ENCODE measurements at regions not wholly inside any gene's neighbourhood (a gene's known extent, or its start where the extent isn't known, plus 50 kb on each side); places are given as distances from the start of the nearest gene placed in this dataset.
"Not testable (repeated sequence)": the region's sequence is repeated elsewhere in the genome, so short reads cannot be mapped to it uniquely, and the experiment has no call there.

DNA sequence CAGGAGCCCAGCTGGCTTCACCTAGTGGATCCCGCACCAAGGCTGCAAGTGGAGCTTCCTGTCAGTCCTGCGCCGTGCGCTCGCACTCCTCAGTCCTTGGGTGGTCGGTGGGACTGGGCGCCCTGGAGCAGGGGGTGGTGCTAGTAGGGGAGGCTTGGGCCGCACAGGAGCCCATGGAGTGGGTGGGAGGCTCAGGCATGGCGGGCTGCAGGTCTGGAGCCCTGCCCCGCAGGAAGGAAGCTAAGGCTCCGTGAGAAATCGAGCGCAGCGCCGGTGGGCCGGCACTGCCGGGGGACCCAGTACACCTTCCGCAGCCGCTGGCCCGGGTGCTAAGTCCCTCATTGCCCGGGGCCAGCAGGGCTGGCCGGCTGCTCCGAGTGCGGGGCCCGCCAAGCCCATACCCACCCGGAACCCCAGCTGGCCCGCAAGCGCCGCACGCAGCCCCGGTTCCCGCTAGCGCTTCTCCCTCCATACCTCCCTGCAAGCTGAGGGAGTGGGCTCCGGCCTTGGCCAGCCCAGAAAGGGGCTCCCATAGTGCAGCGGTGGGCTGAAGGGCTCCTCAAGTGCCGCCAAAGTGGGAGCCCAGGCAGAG is 1425.2 kb upstream of the PRMT6 start:
- H2AK5ac ChIP-seq (ENCODE audit: low read depth, low read length); H4K8ac ChIP-seq (ENCODE audit: low read depth, low read length); H2BK120ac ChIP-seq (ENCODE audit: low read depth, low read length); H3K14ac ChIP-seq (ENCODE audit: low read length); H2BK5ac ChIP-seq (ENCODE audit: low read length); H3K9me3 ChIP-seq (replicated peaks in 1 of 2; ENCODE audit: control insufficient read depth in 2 of 2, insufficient read depth in 1 of 2, low read depth in 1 of 2, low read length in 2 of 2); H3K27me3 ChIP-seq (ENCODE audit: control insufficient read depth in 3 of 3, insufficient read depth in 3 of 3, low read depth in 1 of 3, low read length in 3 of 3); H3K4me2 ChIP-seq (ENCODE audit: insufficient read depth, low read length, poor library complexity, severe bottlenecking); H3K4me3 ChIP-seq (ENCODE audit: low read length in 2 of 2); H3K18ac ChIP-seq (ENCODE audit: low read length); H3K23ac ChIP-seq (ENCODE audit: low read depth, low read length, poor library complexity); H4K91ac ChIP-seq (ENCODE audit: low read depth, low read length, poor library complexity); H3K79me1 ChIP-seq (ENCODE audit: low read depth, low read length); H3K27ac ChIP-seq (replicated peaks; ENCODE audit: low read length); H3K36me3 ChIP-seq (replicated peaks in 1 of 2; ENCODE audit: control insufficient read depth in 2 of 2, insufficient read depth in 2 of 2, low read length in 2 of 2); H2BK12ac ChIP-seq (ENCODE audit: low read length); H3K9ac ChIP-seq (ENCODE audit: low read depth, low read length, poor library complexity); DNase-seq (ENCODE audit: low spot score); H3K4ac ChIP-seq (ENCODE audit: low read length); H3K4me1 ChIP-seq (ENCODE audit: control insufficient read depth in 2 of 2, insufficient read depth in 1 of 2, low read depth in 1 of 2, low read length in 2 of 2); H2AFZ ChIP-seq (ENCODE audit: low read length); H2BK15ac ChIP-seq (ENCODE audit: low read length): not testable (repeated sequence)
- no CpG with 5 or more reads among the region's 36 CpGs for WGBS, 2 donors (ENCODE audit: extremely low coverage in 2 of 2, insufficient read length in 2 of 2, insufficient replicate concordance in 1 of 2)

DNA sequence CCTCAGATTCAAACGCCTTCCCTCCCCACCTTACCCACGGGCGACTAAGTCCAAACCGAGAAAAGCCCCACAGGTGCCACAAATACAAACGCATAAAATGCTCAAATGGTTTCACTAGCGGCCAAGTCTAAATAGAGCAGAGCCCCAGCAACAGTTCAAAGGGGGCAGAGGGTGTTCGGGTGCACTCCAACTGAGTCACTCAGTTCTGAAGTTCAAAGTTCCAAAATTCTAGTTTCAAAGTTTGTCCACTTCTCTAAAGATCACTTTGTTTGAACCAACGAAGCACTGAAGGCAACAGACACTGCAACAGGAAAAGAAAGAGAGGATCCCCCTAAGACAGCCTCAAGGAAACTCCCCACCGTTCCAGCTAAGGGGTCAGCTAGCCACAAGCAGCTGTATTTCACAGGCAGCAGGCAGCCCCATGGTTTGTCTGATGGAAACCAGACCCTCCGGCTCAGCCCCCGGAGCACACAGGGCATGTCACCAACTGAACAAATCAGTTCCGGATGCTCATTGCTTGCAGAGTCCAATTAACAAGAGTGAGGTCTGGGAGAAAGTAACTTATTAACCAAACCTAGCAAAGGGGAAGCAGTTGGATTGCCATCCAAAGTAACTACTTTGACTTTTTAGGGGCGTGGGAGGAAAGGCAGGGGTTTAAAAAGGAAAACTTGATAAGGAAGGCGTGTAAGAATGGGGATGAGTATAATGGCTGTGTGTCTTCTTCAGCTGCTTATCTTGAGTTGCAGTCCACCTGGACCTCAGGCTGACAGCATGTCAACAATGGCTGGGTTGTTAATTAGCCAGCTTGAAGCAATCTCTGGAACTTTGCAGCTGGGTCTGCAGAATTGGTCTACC is 1423.9 kb upstream of the PRMT6 start:
- Histone ChIP-seq H3K4me2 (ENCODE audit: insufficient read depth, low read length, poor library complexity, severe bottlenecking) (no peak overlapping the region), H3K4me3 (ENCODE audit: low read length in 2 of 2) (no peak overlapping the region), H4K8ac (ENCODE audit: low read depth, low read length) (no peak overlapping the region), H3K27ac (replicated peaks; ENCODE audit: low read length) (no peak overlapping the region), H2BK12ac (ENCODE audit: low read length) (no peak overlapping the region), H4K91ac (ENCODE audit: low read depth, low read length, poor library complexity) (no peak overlapping the region), H2BK15ac (ENCODE audit: low read length) (no peak overlapping the region), H3K4me1 (ENCODE audit: control insufficient read depth in 2 of 2, insufficient read depth in 1 of 2, low read depth in 1 of 2, low read length in 2 of 2) (no peaks in the 10 kb centered on the region), H2AK5ac (ENCODE audit: low read depth, low read length) (no peak overlapping the region), H3K23ac (ENCODE audit: low read depth, low read length, poor library complexity) (no peak overlapping the region), H3K27me3 (ENCODE audit: control insufficient read depth in 3 of 3, insufficient read depth in 3 of 3, low read depth in 1 of 3, low read length in 3 of 3) (no peaks in the 10 kb centered on the region), H3K9me3 (replicated peaks in 1 of 2; ENCODE audit: control insufficient read depth in 2 of 2, insufficient read depth in 1 of 2, low read depth in 1 of 2, low read length in 2 of 2) (no peaks in the 10 kb centered on the region), H2BK120ac (ENCODE audit: low read depth, low read length) (no peak overlapping the region), H3K36me3 (replicated peaks in 1 of 2; ENCODE audit: control insufficient read depth in 2 of 2, insufficient read depth in 2 of 2, low read length in 2 of 2) (no peaks in the 10 kb centered on the region), H3K79me1 (ENCODE audit: low read depth, low read length) (no peaks in the 10 kb centered on the region), H2BK5ac (ENCODE audit: low read length) (no peak overlapping the region), H3K18ac (ENCODE audit: low read length) (peak overlapping the region; percentile 33), H2AFZ (ENCODE audit: low read length) (no peak overlapping the region), H3K9ac (ENCODE audit: low read depth, low read length, poor library complexity) (peak overlapping the region; percentile 3), H3K14ac (ENCODE audit: low read length) (no peak overlapping the region), H3K4ac (ENCODE audit: low read length) (no peak overlapping the region)
- no CpG with 5 or more reads among the region's 14 CpGs for WGBS, 2 donors (ENCODE audit: extremely low coverage in 2 of 2, insufficient read length in 2 of 2, insufficient replicate concordance in 1 of 2)
- no peak for DNase-seq (ENCODE audit: low spot score)

DNA sequence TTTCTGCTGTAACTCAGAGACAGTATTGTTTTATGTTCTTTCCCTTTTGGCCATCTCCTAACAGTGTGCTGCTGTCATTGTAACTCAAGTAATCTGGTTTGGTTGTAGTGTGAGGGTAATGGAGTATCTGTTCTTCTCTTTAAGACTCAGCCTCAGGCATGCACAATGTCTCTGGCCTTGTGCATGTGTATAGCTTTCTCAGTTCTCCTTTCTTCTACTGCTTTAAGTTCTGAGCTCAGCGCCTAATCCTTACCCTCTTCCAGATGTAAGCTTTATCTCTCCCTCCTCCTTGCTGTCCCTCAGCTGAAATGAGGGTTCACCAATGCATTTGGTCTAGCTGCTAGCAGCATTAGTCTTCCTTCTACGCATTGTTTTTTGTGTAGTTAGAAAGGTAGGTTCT is 1420.4 kb upstream of the PRMT6 start:
- H3K9me3 ChIP-seq (replicated peaks in 1 of 2; ENCODE audit: control insufficient read depth in 2 of 2, insufficient read depth in 1 of 2, low read depth in 1 of 2, low read length in 2 of 2): no peaks in the 10 kb centered on the region
- WGBS, 2 donors (ENCODE audit: extremely low coverage in 2 of 2, insufficient read length in 2 of 2, insufficient replicate concordance in 1 of 2): no CpG with 5 or more reads among the region's 2 CpGs

DNA sequence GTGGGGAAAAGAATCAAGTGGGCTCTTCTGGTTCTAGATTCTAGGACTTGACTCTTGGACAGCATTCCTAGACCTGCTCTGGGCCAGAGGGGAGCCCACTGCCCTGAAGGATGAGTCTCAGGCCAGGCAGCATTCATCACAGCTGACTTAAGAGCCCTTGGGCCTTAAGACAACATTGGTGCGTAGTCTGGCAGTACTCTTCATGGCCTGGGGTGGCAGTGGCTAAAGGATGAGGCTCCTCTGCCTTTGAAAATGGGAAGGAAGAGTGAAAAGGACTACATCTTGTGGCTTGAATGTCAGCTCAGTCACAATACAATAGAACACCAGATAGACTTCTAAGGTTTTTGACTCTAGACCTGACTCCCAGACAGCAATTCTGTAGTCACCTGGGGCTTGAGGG is 1415.1 kb upstream of the PRMT6 start:
- Histone ChIP-seq H3K14ac (ENCODE audit: low read length) (no peak overlapping the region), H2AK5ac (ENCODE audit: low read depth, low read length) (no peak overlapping the region), H3K27ac (replicated peaks; ENCODE audit: low read length) (no peak overlapping the region), H2BK15ac (ENCODE audit: low read length) (no peak overlapping the region), H2BK5ac (ENCODE audit: low read length) (no peak overlapping the region), H3K79me1 (ENCODE audit: low read depth, low read length) (no peaks in the 10 kb centered on the region), H2BK120ac (ENCODE audit: low read depth, low read length) (no peak overlapping the region), H3K4me3 (ENCODE audit: low read length in 2 of 2) (no peak overlapping the region), H4K8ac (ENCODE audit: low read depth, low read length) (no peak overlapping the region), H3K9ac (ENCODE audit: low read depth, low read length, poor library complexity) (no peak overlapping the region), H2AFZ (ENCODE audit: low read length) (no peak overlapping the region), H3K4me1 (ENCODE audit: control insufficient read depth in 2 of 2, insufficient read depth in 1 of 2, low read depth in 1 of 2, low read length in 2 of 2) (no peaks in the 10 kb centered on the region), H2BK12ac (ENCODE audit: low read length) (no peak overlapping the region), H3K9me3 (replicated peaks in 1 of 2; ENCODE audit: control insufficient read depth in 2 of 2, insufficient read depth in 1 of 2, low read depth in 1 of 2, low read length in 2 of 2) (no peaks in the 10 kb centered on the region), H3K23ac (ENCODE audit: low read depth, low read length, poor library complexity) (no peak overlapping the region), H4K91ac (ENCODE audit: low read depth, low read length, poor library complexity) (no peak overlapping the region), H3K27me3 (ENCODE audit: control insufficient read depth in 3 of 3, insufficient read depth in 3 of 3, low read depth in 1 of 3, low read length in 3 of 3) (no peaks in the 10 kb centered on the region), H3K4me2 (ENCODE audit: insufficient read depth, low read length, poor library complexity, severe bottlenecking) (no peak overlapping the region), H3K36me3 (replicated peaks in 1 of 2; ENCODE audit: control insufficient read depth in 2 of 2, insufficient read depth in 2 of 2, low read length in 2 of 2) (no peaks in the 10 kb centered on the region), H3K18ac (ENCODE audit: low read length) (no peak overlapping the region), H3K4ac (ENCODE audit: low read length) (no peak overlapping the region)
- DNase-seq (ENCODE audit: low spot score): no peak
- no CpG with 5 or more reads among the region's 1 CpG for WGBS, 2 donors (ENCODE audit: extremely low coverage in 2 of 2, insufficient read length in 2 of 2, insufficient replicate concordance in 1 of 2)

More for the DNA sequence above, 1420.4 kb upstream of the PRMT6 start:
- no peak overlapping the region for H2BK120ac ChIP-seq (ENCODE audit: low read depth, low read length)
- H3K27ac ChIP-seq (replicated peaks; ENCODE audit: low read length): no peak overlapping the region
- no peak overlapping the region for H3K14ac ChIP-seq (ENCODE audit: low read length)
- H3K4me2 ChIP-seq (ENCODE audit: insufficient read depth, low read length, poor library complexity, severe bottlenecking): no peak overlapping the region
- no peak overlapping the region for H3K4ac ChIP-seq (ENCODE audit: low read length)
- no peak overlapping the region for H2BK12ac ChIP-seq (ENCODE audit: low read length)
- no peak overlapping the region for H2BK5ac ChIP-seq (ENCODE audit: low read length)
- H3K23ac ChIP-seq (ENCODE audit: low read depth, low read length, poor library complexity): no peak overlapping the region
- no peak overlapping the region for H3K18ac ChIP-seq (ENCODE audit: low read length)
- H4K8ac ChIP-seq (ENCODE audit: low read depth, low read length): no peak overlapping the region
- H3K4me1 ChIP-seq (ENCODE audit: control insufficient read depth in 2 of 2, insufficient read depth in 1 of 2, low read depth in 1 of 2, low read length in 2 of 2): no peaks in the 10 kb centered on the region
- no peak overlapping the region for H2AFZ ChIP-seq (ENCODE audit: low read length)
- H3K9ac ChIP-seq (ENCODE audit: low read depth, low read length, poor library complexity): no peak overlapping the region
- H3K79me1 ChIP-seq (ENCODE audit: low read depth, low read length): no peaks in the 10 kb centered on the region
- H3K27me3 ChIP-seq (ENCODE audit: control insufficient read depth in 3 of 3, insufficient read depth in 3 of 3, low read depth in 1 of 3, low read length in 3 of 3): no peaks in the 10 kb centered on the region
- no peak overlapping the region for H4K91ac ChIP-seq (ENCODE audit: low read depth, low read length, poor library complexity)
- no peak overlapping the region for H2AK5ac ChIP-seq (ENCODE audit: low read depth, low read length)
- no peak for DNase-seq (ENCODE audit: low spot score)
- H3K36me3 ChIP-seq (replicated peaks in 1 of 2; ENCODE audit: control insufficient read depth in 2 of 2, insufficient read depth in 2 of 2, low read length in 2 of 2): no peaks in the 10 kb centered on the region
- no peak overlapping the region for H3K4me3 ChIP-seq (ENCODE audit: low read length in 2 of 2)
- no peak overlapping the region for H2BK15ac ChIP-seq (ENCODE audit: low read length)
